Uterus (tissue), 2 donors: ENCODE measurements at regions not wholly inside any gene's neighbourhood (a gene's known extent, or its start where the extent isn't known, plus 50 kb on each side); places are given as distances from the start of the nearest gene placed in this dataset.

Experiments
- CTCF ChIP-seq, 4 experiments: fragments of 200-600 bp in 2 of 4; fragments of 450-650 bp in 2 of 4; sonication (generic) in 2 of 4; IDR thresholded peaks; one replicate each; pipeline ENCODE4 v1.5.1; 2016 to 2019; ENCODE audit warnings: antibody characterized with exemption in 4 of 4, mild to moderate bottlenecking in 2 of 4, moderate library complexity in 1 of 4
- POLR2A ChIP-seq, 2 donors: fragments of 450-650 bp; IDR thresholded peaks; one replicate each; pipeline ENCODE4 v1.6.1; 2016; ENCODE audit warnings: antibody characterized with exemption in 2 of 2, mild to moderate bottlenecking in 1 of 2, moderate library complexity in 1 of 2

DNA sequence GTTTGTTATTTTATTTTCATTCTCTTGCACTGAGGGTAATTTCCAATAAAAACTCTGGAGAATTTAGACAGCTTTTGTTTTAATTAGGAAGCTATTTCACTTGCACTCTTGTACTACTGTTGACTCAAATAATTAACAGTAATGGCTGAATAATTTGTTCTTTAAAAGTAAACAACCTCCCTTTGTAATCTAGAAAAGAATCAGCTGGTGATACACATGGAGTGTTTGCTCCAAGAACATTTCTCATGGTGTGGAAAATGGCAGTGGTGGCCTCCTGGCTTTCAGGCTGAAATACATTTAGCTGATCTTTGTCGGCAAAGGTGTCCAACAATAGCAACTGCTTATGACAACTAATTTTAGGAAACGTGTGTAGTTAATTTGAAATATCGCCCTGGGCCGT is 129.4 kb downstream of the C9orf152 start:
- TF ChIP-seq CTCF (IDR thresholded peaks at IDR 0.05) (no peak), POLR2A (IDR thresholded peaks at IDR 0.05) (no peak)
